ENCODE measurements at regions not wholly inside any gene's neighbourhood (a gene's known extent, or its start where the extent isn't known, plus 50 kb on each side); places are given as distances from the start of the nearest gene placed in this dataset.

DNA sequence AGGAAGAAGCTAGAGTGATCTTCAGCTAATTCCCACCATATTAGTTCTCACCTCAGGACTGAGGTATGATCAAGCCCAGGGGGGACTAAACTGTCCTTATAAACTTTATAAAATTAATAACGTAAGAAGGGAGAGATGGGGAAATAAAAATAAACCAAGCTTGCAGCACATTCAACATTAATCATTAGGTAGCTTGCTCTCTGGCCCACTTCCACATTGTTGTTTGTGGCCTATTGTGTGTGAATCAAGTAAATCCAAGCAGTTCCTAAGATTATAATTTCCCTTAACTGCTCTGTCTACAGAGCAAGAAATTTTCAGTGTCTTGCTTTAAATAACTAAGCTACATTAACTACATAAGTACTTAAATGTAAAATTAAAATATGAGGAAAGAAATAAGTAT lies 131.3 kb upstream of the ABCA1 start:
- DNase-seq (ENCODE audit: low read depth): no peak
- TF ChIP-seq, protein P1, sequence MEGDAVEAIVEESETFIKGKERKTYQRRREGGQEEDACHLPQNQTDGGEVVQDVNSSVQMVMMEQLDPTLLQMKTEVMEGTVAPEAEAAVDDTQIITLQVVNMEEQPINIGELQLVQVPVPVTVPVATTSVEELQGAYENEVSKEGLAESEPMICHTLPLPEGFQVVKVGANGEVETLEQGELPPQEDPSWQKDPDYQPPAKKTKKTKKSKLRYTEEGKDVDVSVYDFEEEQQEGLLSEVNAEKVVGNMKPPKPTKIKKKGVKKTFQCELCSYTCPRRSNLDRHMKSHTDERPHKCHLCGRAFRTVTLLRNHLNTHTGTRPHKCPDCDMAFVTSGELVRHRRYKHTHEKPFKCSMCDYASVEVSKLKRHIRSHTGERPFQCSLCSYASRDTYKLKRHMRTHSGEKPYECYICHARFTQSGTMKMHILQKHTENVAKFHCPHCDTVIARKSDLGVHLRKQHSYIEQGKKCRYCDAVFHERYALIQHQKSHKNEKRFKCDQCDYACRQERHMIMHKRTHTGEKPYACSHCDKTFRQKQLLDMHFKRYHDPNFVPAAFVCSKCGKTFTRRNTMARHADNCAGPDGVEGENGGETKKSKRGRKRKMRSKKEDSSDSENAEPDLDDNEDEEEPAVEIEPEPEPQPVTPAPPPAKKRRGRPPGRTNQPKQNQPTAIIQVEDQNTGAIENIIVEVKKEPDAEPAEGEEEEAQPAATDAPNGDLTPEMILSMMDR (conservative IDR thresholded peaks at IDR 0.05; ENCODE audit: low read depth, low read length): no peak

DNA sequence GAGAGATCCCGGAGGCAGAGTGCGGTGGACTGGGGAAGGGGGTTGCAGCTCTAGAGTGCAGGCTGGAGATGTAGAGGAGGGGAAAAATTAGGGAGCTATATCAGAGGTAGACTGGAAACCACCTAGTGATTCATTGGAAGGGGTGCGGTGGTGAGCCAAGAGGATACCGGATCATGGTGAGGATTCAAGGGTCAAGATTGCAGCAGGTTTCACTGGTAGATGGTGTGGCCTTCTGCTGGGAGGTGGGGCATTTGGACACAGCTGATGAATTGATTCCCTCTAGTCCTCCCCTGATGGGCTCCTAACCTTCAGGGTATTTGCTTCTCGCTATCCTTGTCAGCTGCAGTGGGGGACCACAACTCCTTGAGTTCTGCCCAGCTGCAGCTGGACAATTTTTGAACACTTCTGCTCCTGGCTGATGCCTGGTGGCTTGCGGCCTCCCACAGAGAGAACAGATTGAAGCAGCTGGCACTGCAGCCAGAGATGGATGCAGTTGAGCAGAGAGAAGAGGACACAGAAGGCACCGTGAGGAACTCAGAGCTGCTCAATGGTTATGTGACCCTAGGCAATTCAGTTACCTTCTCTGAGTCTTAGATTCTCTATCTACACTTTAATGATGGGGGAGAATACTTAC lies 134.4 kb upstream of the ABCA1 start:
- H3K4me3 ChIP-seq (ENCODE audit: low read length): no peak overlapping the region
- DNase-seq (ENCODE audit: low read depth): no peak
- TF ChIP-seq, protein P1 (conservative IDR thresholded peaks at IDR 0.05; ENCODE audit: low read depth, low read length): no peak

More for the DNA sequence above, 131.3 kb upstream of the ABCA1 start:
- no peak overlapping the region for H3K4me3 ChIP-seq (ENCODE audit: low read length)

DNA sequence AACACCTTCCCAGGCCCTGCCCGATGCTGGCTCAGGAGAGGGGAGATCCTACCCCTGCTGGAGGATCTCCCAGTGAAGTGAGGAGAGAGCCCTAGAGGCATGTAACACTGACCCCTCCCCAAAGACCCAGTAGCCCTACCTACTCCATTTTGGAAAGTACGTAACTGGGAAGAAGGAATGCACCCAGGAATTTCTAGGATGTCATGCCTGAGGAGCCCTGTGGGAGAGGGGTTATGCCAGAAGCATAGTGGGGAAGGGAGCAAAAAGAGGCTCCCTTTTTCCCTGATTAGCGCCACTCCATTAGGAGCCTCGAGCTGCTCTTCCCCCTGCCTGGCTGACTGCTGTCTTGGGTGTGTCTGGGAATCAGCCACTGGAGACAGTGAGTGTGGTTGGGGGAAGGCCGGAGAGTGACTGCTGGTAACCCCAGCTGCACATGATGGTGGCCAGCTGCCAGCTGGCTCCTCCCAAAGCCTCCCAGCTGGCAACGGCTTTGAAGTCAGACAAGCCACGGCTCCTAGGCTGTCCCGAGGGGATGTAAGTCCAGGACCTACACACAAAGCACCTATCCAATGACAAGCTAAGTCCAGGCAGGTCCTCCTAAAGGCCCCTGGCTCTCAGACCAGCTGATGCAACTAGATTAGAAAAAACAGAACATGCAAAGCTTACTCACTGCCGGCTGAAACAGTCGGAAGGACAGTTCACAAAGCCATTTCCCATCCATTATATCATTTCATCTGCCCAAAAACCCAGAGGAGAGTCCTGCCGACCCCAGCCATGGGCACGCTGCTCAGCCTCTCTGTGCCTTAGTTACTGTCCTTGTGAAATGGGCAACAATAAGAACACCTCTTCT lies 136.5 kb upstream of the ABCA1 start:
- DNase-seq (ENCODE audit: low read depth): peak; percentile 99
- H3K4me3 ChIP-seq (ENCODE audit: low read length): no peak overlapping the region
- TF ChIP-seq, protein P1 (conservative IDR thresholded peaks at IDR 0.05; ENCODE audit: low read depth, low read length): no peak

DNA sequence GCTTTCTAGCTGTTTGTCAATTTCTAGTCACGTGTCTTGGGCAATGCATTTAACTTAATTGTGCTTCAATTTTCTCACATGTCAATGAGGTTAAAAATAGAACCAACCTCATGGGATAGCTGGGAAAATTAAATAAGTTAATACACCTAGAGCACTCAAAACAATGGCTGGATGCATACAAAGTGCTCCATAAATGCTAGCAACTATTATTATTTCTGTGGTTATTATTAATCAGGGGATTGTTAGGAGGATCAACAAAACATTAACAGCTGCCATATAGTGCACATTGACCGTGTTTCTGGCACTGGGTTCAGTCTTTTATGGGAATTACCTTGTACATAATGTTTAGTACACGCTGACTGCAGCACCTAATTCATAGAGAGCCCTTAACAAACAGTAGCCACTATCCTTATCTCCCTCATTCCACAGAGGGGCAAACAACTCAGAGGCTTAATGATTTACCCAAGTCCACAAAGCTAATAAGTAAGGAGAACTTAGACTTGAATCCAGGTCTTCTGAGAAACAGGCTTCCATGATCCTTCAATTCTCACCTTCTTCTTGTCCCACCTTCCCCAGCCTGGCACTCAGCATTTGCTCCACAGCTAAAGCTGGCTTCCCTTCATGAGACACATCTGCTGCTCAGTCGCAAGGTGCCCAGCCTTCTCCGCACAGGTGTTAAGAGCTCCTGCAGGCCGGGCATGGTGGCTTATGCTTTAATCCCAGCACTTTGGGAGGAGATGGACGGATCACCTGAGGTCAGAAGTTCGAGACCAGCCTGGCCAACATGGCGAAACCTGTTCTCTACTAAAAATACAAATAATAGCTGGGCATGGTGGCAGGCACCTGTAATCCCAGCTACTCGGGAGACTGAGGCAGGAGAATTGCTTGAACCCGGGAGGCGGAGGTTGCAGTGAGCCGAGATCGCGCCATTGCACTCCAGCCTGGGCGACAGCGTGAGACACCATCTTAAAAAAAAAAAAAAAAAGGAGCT lies 137.4 kb upstream of the ABCA1 start:
- TF ChIP-seq, protein P1 (conservative IDR thresholded peaks at IDR 0.05; ENCODE audit: low read depth, low read length): no peak
- no peak for DNase-seq (ENCODE audit: low read depth)
- H3K4me3 ChIP-seq (ENCODE audit: low read length): no peak overlapping the region

DNA sequence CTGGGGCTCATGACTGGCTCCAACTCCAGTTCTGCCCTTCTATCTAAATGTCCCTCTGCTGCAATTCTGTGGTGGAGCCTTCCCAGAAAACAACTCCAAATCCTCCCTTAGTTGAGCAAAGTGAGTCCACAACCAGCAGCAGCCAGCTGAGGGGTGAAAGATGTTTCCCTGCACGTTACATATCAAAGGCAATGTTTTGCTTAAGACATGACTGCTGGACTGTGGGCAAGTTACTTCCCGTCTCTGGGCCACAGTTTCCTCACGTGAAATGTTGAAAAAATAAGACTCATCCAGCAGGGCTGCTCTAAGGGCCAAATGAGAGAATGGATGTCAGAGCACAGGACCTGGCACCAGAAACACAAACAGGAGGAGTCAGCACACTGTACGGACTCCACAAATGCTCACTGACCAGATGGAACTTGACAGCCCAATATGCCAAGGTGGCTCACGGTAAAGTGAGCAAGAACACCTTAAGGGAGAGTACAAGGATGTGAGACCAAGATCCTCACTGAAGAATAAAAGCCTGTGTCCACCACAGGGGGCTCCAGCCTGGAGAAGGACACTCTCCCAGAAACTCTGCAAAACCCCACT lies 138.4 kb upstream of the ABCA1 start:
- no peak overlapping the region for H3K4me3 ChIP-seq (ENCODE audit: low read length)
- TF ChIP-seq, protein P1 (conservative IDR thresholded peaks at IDR 0.05; ENCODE audit: low read depth, low read length): no peak
- DNase-seq (ENCODE audit: low read depth): no peak

DNA sequence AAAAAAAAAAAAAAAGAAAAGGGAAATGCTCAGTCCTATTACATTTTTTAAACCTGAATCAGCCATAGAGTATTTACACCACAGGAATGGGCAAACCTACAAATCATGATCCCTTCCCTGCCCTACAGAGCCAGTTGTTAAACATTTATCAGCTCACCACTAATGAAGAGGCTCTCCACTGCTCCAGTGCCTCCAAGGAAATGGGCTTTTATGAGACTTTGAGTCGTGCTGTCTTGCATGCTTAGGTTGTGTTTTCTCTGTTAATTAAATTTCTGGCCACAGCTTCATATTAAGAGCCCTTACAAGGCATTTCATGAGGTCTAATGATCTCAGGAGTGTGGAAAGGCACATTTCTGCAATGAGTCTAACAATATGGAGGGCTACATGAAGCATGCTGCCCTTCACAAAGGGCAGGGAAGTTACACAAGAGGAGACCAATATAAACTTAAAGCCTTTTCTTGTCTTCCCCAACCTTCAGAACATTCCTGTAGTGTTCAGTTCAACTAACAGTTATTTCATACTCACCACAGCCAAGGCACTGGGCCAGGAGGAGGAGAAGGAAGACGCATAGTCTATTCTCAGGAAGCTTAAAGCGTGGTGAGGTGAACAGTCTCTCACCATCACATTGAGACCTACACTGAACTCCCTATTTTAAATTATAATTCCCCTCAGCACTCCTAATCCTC lies 140.1 kb upstream of the ABCA1 start:
- DNase-seq (ENCODE audit: low read depth): no peak
- no peak overlapping the region for H3K4me3 ChIP-seq (ENCODE audit: low read length)
- TF ChIP-seq, protein P1 (conservative IDR thresholded peaks at IDR 0.05; ENCODE audit: low read depth, low read length): no peak

Data from retinal pigment epithelial cell (primary cell).